ENCODE measurements at regions not wholly inside any gene's neighbourhood (a gene's known extent, or its start where the extent isn't known, plus 50 kb on each side); places are given as distances from the start of the nearest gene placed in this dataset.

- no peaks in the 10 kb centered on the region for H3K9me1 ChIP-seq (ENCODE audit: control insufficient read depth, insufficient read depth, low read length)
- no peak overlapping the region for H3K4me3 ChIP-seq
- 0 out of 2 replicates have a peak, but pooled peaks cover 2% of the 10 kb centered on the region for H3K9me3 ChIP-seq (replicated peaks; ENCODE audit: control insufficient read depth, insufficient read depth, low read depth, low read length)
- H3K4me1 ChIP-seq (replicated peaks in 1 of 2; ENCODE audit: control insufficient read depth in 2 of 2, insufficient read depth in 2 of 2, low read length in 2 of 2), result no peaks in the 10 kb centered on the region
- no peak overlapping the region for H2AFZ ChIP-seq (ENCODE audit: low read depth, low read length)
- no peaks in the 10 kb centered on the region for H3K79me2 ChIP-seq (ENCODE audit: control insufficient read depth, insufficient read depth, low read length)
- CTCF ChIA-PET (ENCODE audit: low intra/inter-chr PET ratio), result no interaction called here
- ATAC-seq (no peak), DNase-seq (ENCODE audit: extremely low read depth in 1 of 4, low spot score in 3 of 4) (no peak), FAIRE-seq (no peak)
- H3K27me3 ChIP-seq (ENCODE audit: control insufficient read depth in 2 of 2, insufficient read depth in 2 of 2, low read length in 2 of 2), result no peaks in the 10 kb centered on the region
- 0% methylated on average over 1 of the region's 1 CpG for WGBS (ENCODE audit: insufficient coverage, low coverage, missing lambda C conversion rate)
- POLR2A ChIA-PET, result no interaction called here
- no TSS peak for BruUV-seq (replicated peaks)
- no peak overlapping the region for H3K27ac ChIP-seq (ENCODE audit: extremely low read depth, low read depth, low read length)
- no peak overlapping the region for H3K9ac ChIP-seq (ENCODE audit: insufficient read depth in 1 of 2, low read depth in 2 of 2, low read length in 2 of 2)
- TF ChIP-seq TSC22D4 (tag; IDR thresholded peaks at IDR 0.05), result no peak
- TF ChIP-seq MCM3 (IDR thresholded peaks at IDR 0.05), result no peak
- no peak for TF ChIP-seq ATF7 (IDR thresholded peaks at IDR 0.05)
- no peak for TF ChIP-seq SMAD4 (CRISPR knock-in tag; conservative IDR thresholded peaks at IDR 0.05)
- TF ChIP-seq PKNOX1 (IDR thresholded peaks at IDR 0.05), result no peak
- TF ChIP-seq ZNF57 (CRISPR knock-in tag; IDR thresholded peaks at IDR 0.05), result no peak
- TF ChIP-seq MYNN (IDR thresholded peaks at IDR 0.05), result no peak
- TF ChIP-seq MYNN (CRISPR knock-in tag; IDR thresholded peaks at IDR 0.05), result no peak
- no peaks in the 10 kb centered on the region for H3K36me3 ChIP-seq (ENCODE audit: control insufficient read depth, insufficient read depth, low read length)
- H4K20me1 ChIP-seq (replicated peaks; ENCODE audit: control insufficient read depth, insufficient read depth, low read length), result no peaks in the 10 kb centered on the region
- in situ Hi-C loops (cut with MboI), result no loop called here
- no peak overlapping the region for H3K4me2 ChIP-seq (ENCODE audit: insufficient read depth, low read length)
- intact Hi-C loops (cut with micrococcal nuclease), result no loop called here
Measured at GRCh38 chr12:19999805-20000138, 368.6 kb upstream of the PDE3A start.

Measured in K562 (cell line).